ENCODE measurements at regions not wholly inside any gene's neighbourhood (a gene's known extent, or its start where the extent isn't known, plus 50 kb on each side); places are given as distances from the start of the nearest gene placed in this dataset.
"Not testable (repeated sequence)": the region's sequence is repeated elsewhere in the genome, so short reads cannot be mapped to it uniquely, and the experiment has no call there.

DNA sequence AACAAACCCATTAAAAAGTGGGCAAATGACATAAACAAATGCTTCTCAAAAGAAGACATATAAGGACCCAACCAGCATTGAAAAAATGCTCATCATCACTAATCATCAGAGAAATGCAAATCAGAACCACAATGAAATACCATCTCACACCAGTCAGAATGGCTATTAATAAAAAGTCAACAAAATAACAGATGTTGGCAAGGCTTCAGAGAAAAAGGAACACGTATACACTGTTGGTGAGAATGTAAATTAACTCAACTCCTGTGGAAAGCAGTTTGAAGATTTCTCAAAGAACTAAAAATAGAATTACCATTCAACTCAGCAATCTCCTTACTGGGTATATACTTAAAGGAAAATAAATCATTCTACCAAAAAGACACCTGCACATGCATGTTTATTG, 283.6 kb downstream of the PAPSS1 start:
- H3K36me3 ChIP-seq (ENCODE audit: control insufficient read depth in 2 of 2, insufficient read depth in 2 of 2, low read length in 2 of 2); H3K4me1 ChIP-seq (ENCODE audit: control insufficient read depth, insufficient read depth, low read length); H3K27ac ChIP-seq (ENCODE audit: low read length); H3K27me3 ChIP-seq (ENCODE audit: control insufficient read depth in 1 of 2, insufficient read depth in 2 of 2, low read length in 2 of 2); H3K4me3 ChIP-seq (ENCODE audit: low read length in 2 of 2); H3K9me3 ChIP-seq (ENCODE audit: control insufficient read depth in 2 of 2, low read length in 2 of 2); H3K9ac ChIP-seq (ENCODE audit: low read length in 2 of 2): not testable (repeated sequence)

DNA sequence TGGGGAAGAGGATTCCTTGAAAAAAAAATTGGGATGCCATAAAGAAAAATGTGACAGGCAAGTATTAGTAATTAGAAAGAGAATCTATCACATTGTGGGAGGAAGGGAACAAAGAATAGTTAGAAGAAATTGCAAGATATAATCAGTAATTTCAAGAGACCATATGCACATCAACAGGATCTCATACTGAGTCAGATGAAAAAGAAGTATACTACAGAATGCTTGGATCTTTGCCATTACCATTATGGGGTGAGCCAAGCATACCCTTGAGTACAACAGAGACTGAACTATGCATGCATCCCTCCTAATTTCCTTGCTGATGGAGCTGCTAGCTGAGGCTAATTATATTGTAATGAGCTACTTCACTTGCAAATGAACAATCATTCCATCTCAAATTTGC, 287.6 kb downstream of the PAPSS1 start:
- Histone ChIP-seq H3K9me3 (ENCODE audit: control insufficient read depth in 2 of 2, low read length in 2 of 2) (no peaks in the 10 kb centered on the region), H3K4me3 (ENCODE audit: low read length in 2 of 2) (no peak overlapping the region), H3K4me1 (ENCODE audit: control insufficient read depth, insufficient read depth, low read length) (no peaks in the 10 kb centered on the region), H3K27me3 (ENCODE audit: control insufficient read depth in 1 of 2, insufficient read depth in 2 of 2, low read length in 2 of 2) (no peaks in the 10 kb centered on the region), H3K27ac (ENCODE audit: low read length) (no peak overlapping the region), H3K36me3 (ENCODE audit: control insufficient read depth in 2 of 2, insufficient read depth in 2 of 2, low read length in 2 of 2) (no peaks in the 10 kb centered on the region), H3K9ac (ENCODE audit: low read length in 2 of 2) (no peak overlapping the region)

DNA sequence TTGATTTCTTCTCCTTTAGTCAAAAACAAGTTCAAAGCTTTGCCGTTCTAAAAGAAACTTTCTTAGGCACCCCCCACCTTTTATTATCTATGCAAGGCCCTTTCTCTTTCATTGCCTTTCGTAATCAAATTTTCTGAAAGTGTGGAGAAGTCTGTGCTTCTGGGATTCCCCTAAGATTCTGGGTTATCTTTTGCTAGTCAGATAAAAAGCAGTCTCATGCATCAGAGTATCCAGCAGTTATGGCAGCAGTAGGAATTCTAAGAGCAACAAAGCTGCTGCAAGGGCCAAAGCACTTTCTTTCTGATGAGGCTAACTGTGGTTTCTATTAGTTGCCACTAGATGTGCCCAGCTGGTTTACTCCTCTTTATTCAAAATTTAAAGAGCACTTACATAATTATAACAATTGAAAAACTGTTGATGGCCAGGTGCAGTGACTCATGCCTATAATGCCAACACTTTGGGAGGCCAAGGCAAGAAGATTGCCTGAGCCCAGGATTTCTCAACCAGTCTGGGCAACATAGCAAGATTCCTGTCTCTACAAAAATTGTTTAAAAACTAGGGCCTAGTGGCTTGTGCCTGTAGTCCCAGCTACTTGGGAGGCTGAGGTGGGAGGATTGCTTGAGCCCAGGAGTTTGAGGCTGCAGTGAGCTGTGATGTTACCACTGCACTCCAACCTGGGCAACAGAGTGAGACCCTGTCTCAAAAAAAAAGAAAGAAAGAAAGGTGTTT, 296.2 kb downstream of the PAPSS1 start:
- Histone ChIP-seq H3K9me3 (ENCODE audit: control insufficient read depth in 2 of 2, low read length in 2 of 2) (no peaks in the 10 kb centered on the region), H3K27me3 (ENCODE audit: control insufficient read depth in 1 of 2, insufficient read depth in 2 of 2, low read length in 2 of 2) (no peaks in the 10 kb centered on the region), H3K9ac (ENCODE audit: low read length in 2 of 2) (no peak overlapping the region), H3K36me3 (ENCODE audit: control insufficient read depth in 2 of 2, insufficient read depth in 2 of 2, low read length in 2 of 2) (no peaks in the 10 kb centered on the region), H3K27ac (ENCODE audit: low read length) (no peak overlapping the region), H3K4me1 (ENCODE audit: control insufficient read depth, insufficient read depth, low read length) (no peaks in the 10 kb centered on the region), H3K4me3 (ENCODE audit: low read length in 2 of 2) (no peak overlapping the region)

DNA sequence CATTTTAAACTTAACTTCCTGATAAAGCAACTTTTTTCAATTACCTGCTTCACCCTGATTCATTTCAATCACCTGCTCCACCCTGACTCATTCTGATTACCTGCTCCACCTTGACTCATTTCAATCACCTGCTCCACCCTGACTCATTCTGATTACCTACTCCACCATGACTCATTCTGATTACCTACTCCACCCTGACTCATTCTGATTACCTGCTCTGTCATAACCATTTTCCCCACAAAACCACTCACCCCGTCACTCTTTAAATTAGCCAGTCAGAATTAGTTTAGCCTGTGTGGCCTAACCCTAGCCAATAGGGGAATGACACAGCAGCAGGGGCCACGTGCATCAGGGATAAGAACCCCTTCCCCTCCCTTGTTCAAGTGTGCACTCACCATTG, 300.5 kb downstream of the PAPSS1 start:
- not testable (repeated sequence) for H3K9ac ChIP-seq (ENCODE audit: low read length in 2 of 2); H3K27me3 ChIP-seq (ENCODE audit: control insufficient read depth in 1 of 2, insufficient read depth in 2 of 2, low read length in 2 of 2); H3K27ac ChIP-seq (ENCODE audit: low read length); H3K9me3 ChIP-seq (ENCODE audit: control insufficient read depth in 2 of 2, low read length in 2 of 2); H3K36me3 ChIP-seq (ENCODE audit: control insufficient read depth in 2 of 2, insufficient read depth in 2 of 2, low read length in 2 of 2); H3K4me3 ChIP-seq (ENCODE audit: low read length in 2 of 2); H3K4me1 ChIP-seq (ENCODE audit: control insufficient read depth, insufficient read depth, low read length)

DNA sequence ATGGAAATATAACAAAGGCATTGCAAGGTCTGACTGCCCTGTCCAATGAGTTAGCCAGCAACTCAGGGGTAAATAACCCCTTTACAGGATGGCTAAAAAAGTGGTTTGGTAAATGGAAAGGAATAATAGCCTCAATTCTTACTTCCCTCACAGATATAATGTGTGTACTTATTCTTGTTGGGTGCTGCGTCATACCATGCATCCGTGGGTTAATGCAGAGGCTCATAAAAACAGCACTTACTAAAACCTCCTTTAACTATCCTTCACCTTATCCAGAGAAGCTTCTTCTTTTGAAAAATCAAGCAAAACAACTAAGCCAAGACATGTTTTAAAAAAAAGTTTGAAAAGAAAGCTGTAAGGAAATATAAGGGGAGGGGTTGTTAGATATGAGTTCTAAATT, 301.0 kb downstream of the PAPSS1 start:
- Histone ChIP-seq H3K9ac (ENCODE audit: low read length in 2 of 2) (no peak overlapping the region), H3K27ac (ENCODE audit: low read length) (no peak overlapping the region), H3K36me3 (ENCODE audit: control insufficient read depth in 2 of 2, insufficient read depth in 2 of 2, low read length in 2 of 2) (no peaks in the 10 kb centered on the region), H3K27me3 (ENCODE audit: control insufficient read depth in 1 of 2, insufficient read depth in 2 of 2, low read length in 2 of 2) (no peaks in the 10 kb centered on the region), H3K9me3 (ENCODE audit: control insufficient read depth in 2 of 2, low read length in 2 of 2) (no peaks in the 10 kb centered on the region), H3K4me1 (ENCODE audit: control insufficient read depth, insufficient read depth, low read length) (no peaks in the 10 kb centered on the region), H3K4me3 (ENCODE audit: low read length in 2 of 2) (no peak overlapping the region)

DNA sequence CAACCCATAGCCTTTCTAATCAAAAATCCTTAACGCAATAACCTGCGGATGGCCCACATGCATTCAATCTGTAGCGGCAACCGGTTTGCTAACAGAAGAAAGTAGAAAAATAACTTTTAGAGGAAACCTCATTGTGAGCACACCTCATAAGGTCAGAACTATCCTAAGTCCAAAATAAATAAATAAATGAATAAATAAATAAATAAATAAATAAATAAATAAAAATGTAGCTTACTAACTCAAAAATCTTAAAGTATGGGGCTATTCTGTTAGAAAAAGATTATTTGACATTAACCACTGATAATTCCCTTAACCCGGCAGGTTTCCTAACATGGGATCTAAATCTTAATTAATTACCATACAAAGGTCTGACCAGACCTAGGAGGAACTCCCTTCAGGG, 304.5 kb downstream of the PAPSS1 start:
- not testable (repeated sequence) for H3K4me1 ChIP-seq (ENCODE audit: control insufficient read depth, insufficient read depth, low read length); H3K9ac ChIP-seq (ENCODE audit: low read length in 2 of 2); H3K4me3 ChIP-seq (ENCODE audit: low read length in 2 of 2); H3K9me3 ChIP-seq (ENCODE audit: control insufficient read depth in 2 of 2, low read length in 2 of 2); H3K36me3 ChIP-seq (ENCODE audit: control insufficient read depth in 2 of 2, insufficient read depth in 2 of 2, low read length in 2 of 2); H3K27me3 ChIP-seq (ENCODE audit: control insufficient read depth in 1 of 2, insufficient read depth in 2 of 2, low read length in 2 of 2); H3K27ac ChIP-seq (ENCODE audit: low read length)

DNA sequence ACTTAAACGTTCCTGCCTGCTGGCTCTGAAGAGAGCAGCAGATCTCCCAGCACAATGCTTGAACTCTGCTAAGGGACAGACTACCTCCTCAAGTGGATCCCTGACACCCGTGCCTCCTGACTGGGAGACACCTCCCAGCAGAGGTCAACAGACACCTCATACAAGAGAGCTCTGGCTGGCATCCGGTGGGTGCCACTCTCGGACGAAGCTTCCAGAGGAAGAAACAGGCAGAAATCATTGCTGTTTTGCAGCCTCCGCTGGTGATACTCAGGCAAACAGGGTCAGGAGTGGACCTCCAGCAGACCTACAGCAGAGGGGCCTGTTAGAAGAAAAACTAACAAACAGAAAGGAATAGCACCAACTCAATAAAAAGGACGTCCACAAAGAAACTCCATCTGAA, 310.2 kb downstream of the PAPSS1 start:
- not testable (repeated sequence) for H3K4me1 ChIP-seq (ENCODE audit: control insufficient read depth, insufficient read depth, low read length); H3K27ac ChIP-seq (ENCODE audit: low read length); H3K36me3 ChIP-seq (ENCODE audit: control insufficient read depth in 2 of 2, insufficient read depth in 2 of 2, low read length in 2 of 2); H3K4me3 ChIP-seq (ENCODE audit: low read length in 2 of 2); H3K27me3 ChIP-seq (ENCODE audit: control insufficient read depth in 1 of 2, insufficient read depth in 2 of 2, low read length in 2 of 2); H3K9ac ChIP-seq (ENCODE audit: low read length in 2 of 2); H3K9me3 ChIP-seq (ENCODE audit: control insufficient read depth in 2 of 2, low read length in 2 of 2)

DNA sequence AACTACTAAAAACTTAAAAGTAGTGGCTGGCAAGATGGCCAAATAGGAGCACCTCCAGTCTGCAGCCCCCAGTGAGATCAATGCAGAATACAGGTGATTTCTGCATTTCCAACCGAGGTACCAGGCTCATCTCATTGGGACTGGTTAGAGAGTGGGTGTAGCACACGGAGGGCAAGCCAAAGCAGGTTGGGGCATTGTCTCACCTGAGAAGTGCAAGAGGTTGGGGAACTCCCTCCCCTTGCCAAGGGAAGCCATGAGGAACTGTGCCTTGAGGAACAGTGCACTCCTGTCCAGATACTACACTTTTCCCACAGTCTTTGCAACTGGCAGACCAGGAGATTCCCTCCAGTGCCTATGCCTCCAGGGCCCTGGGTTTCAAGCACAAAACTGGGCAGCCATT, 311.1 kb downstream of the PAPSS1 start:
- Histone ChIP-seq H3K36me3 (ENCODE audit: control insufficient read depth in 2 of 2, insufficient read depth in 2 of 2, low read length in 2 of 2) (no peaks in the 10 kb centered on the region), H3K9me3 (ENCODE audit: control insufficient read depth in 2 of 2, low read length in 2 of 2) (peaks cover 0 to 3% of the 10 kb centered on the region in 2 donors), H3K4me1 (ENCODE audit: control insufficient read depth, insufficient read depth, low read length) (no peaks in the 10 kb centered on the region), H3K4me3 (ENCODE audit: low read length in 2 of 2) (no peak overlapping the region), H3K9ac (ENCODE audit: low read length in 2 of 2) (no peak overlapping the region), H3K27me3 (ENCODE audit: control insufficient read depth in 1 of 2, insufficient read depth in 2 of 2, low read length in 2 of 2) (no peaks in the 10 kb centered on the region), H3K27ac (ENCODE audit: low read length) (no peak overlapping the region)

DNA sequence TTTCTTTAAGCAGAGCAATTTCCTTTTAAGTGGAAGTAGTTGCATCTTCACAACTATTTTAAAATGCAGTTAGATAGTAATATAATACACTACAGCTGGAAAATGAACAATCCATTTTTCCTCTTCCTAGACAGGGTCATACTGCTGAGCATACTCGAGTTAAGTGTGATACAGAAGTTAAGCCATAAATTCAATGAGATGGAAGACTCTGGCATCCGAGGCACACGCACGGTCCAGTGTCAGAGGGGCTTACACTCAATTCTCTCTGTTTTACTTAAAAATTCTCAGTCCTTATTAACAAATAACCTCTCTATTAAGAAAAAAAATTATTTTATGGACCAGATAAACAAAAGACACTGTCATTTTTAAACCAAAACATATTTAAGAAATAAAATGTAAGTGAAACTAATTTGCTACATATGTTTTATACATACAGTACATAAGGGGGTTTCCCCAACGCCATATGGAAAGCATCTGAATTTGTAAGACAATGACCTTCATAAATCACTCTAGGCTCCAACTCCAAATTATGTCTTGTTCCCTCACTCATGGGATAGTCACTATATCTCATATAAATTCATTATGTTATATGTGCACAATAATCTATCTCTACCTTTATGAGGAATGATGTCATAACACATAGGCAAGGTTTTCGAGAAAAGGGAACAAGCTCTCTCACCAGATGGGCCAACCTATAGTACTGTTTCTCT, 315.3 kb downstream of the PAPSS1 start:
- no peak overlapping the region for H3K27ac ChIP-seq (ENCODE audit: low read length)
- no peaks in the 10 kb centered on the region for H3K4me1 ChIP-seq (ENCODE audit: control insufficient read depth, insufficient read depth, low read length)
- H3K27me3 ChIP-seq (ENCODE audit: control insufficient read depth in 1 of 2, insufficient read depth in 2 of 2, low read length in 2 of 2): no peaks in the 10 kb centered on the region
- H3K4me3 ChIP-seq (ENCODE audit: low read length in 2 of 2): no peak overlapping the region
- H3K36me3 ChIP-seq (ENCODE audit: control insufficient read depth in 2 of 2, insufficient read depth in 2 of 2, low read length in 2 of 2): no peaks in the 10 kb centered on the region
- H3K9me3 ChIP-seq (ENCODE audit: control insufficient read depth in 2 of 2, low read length in 2 of 2): peaks cover 0 to 3% of the 10 kb centered on the region in 2 donors
- H3K9ac ChIP-seq (ENCODE audit: low read length in 2 of 2): no peak overlapping the region

DNA sequence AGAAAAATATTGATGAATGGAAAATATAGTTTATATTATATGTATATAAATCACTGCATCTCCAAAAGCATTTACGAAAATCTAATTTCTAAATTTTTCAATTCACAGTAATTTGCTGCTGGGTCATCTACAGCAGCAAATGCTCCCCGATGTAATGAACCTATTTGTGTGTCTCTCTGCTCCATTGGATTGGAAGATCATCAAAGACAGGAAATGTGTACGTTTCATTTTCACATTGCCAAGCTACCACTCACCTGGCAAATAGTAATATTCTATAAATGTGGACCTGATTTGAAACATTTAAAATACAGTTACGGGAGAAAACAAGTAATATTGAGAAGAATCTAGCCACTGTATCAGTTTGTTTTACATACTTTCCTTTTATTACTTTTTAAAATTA, 317.7 kb downstream of the PAPSS1 start:
- H3K27me3 ChIP-seq (ENCODE audit: control insufficient read depth in 1 of 2, insufficient read depth in 2 of 2, low read length in 2 of 2): no peaks in the 10 kb centered on the region
- H3K9ac ChIP-seq (ENCODE audit: low read length in 2 of 2): no peak overlapping the region
- H3K27ac ChIP-seq (ENCODE audit: low read length): no peak overlapping the region
- no peaks in the 10 kb centered on the region for H3K36me3 ChIP-seq (ENCODE audit: control insufficient read depth in 2 of 2, insufficient read depth in 2 of 2, low read length in 2 of 2)
- H3K4me3 ChIP-seq (ENCODE audit: low read length in 2 of 2): no peak overlapping the region
- no peaks in the 10 kb centered on the region for H3K9me3 ChIP-seq (ENCODE audit: control insufficient read depth in 2 of 2, low read length in 2 of 2)
- no peaks in the 10 kb centered on the region for H3K4me1 ChIP-seq (ENCODE audit: control insufficient read depth, insufficient read depth, low read length)

DNA sequence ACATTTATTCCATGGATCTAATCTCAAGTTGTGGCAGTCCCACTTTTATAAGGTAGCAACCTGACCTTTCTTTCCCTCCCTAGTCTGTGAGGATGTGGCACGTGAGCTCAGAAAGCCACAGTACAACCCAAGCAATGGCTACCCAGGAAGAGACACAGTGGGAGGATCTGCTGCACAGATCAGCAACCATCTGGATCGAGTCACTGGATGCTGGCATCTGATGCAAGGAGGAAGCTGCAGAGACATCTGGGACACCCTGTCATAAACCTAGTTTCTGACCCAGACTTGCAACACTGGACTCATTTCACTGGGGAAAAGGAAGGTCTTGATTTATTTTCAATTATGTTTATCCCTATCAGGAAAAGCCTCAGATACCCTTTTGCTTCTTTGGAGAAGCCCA, 327.1 kb downstream of the PAPSS1 start:
- no peaks in the 10 kb centered on the region for H3K27me3 ChIP-seq (ENCODE audit: control insufficient read depth in 1 of 2, insufficient read depth in 2 of 2, low read length in 2 of 2)
- H3K9ac ChIP-seq (ENCODE audit: low read length in 2 of 2): peak overlapping the region in 1 of 2 donors; percentile 37
- no peaks in the 10 kb centered on the region for H3K36me3 ChIP-seq (ENCODE audit: control insufficient read depth in 2 of 2, insufficient read depth in 2 of 2, low read length in 2 of 2)
- no peaks in the 10 kb centered on the region for H3K9me3 ChIP-seq (ENCODE audit: control insufficient read depth in 2 of 2, low read length in 2 of 2)
- H3K4me3 ChIP-seq (ENCODE audit: low read length in 2 of 2): peak overlapping the region; percentile 56 to 62
- no peak overlapping the region for H3K27ac ChIP-seq (ENCODE audit: low read length)
- no peaks in the 10 kb centered on the region for H3K4me1 ChIP-seq (ENCODE audit: control insufficient read depth, insufficient read depth, low read length)

Data from stomach smooth muscle (tissue), 2 donors.